Endodermal cell (in vitro differentiated cells): ENCODE measurements at regions not wholly inside any gene's neighbourhood (a gene's known extent, or its start where the extent isn't known, plus 50 kb on each side); places are given as distances from the start of the nearest gene placed in this dataset.

ENCODE experiments used
- DNase-seq: peaks from one replicate; pipeline ENCODE4 v3.0.0-alpha.2; 2017
- H3K27ac ChIP-seq: 2 replicates; pipeline ENCODE4 v1.5.1; 2013; ENCODE audit warnings: mild to moderate bottlenecking, low read depth, low read length, moderate library complexity
- H3K27me3 ChIP-seq: 2 replicates; pipeline ENCODE4 v1.6.1; 2013; ENCODE audit warnings: mild to moderate bottlenecking, low read length, moderate library complexity; ENCODE audit not compliant: insufficient read depth, control insufficient read depth, poor library complexity, severe bottlenecking
- H3K36me3 ChIP-seq: 2 replicates; pipeline ENCODE4 v1.7.0; 2013; ENCODE audit warnings: mild to moderate bottlenecking, low read length, moderate library complexity; ENCODE audit not compliant: control insufficient read depth, insufficient read depth
- H3K4me1 ChIP-seq: one replicate; pipeline ENCODE4 v1.7.0; 2013; ENCODE audit warnings: low read length; ENCODE audit not compliant: control insufficient read depth, insufficient read depth
- H3K4me3 ChIP-seq: 2 replicates; pipeline ENCODE4 v1.5.1; 2013; ENCODE audit warnings: mild to moderate bottlenecking, low read length, moderate library complexity
- H3K9ac ChIP-seq: 2 replicates; pipeline ENCODE4 v1.6.1; 2013; ENCODE audit warnings: mild to moderate bottlenecking, low read length, moderate library complexity; ENCODE audit not compliant: poor library complexity, severe bottlenecking; ENCODE audit errors: extremely low read depth
- H3K9me3 ChIP-seq: 2 replicates; pipeline ENCODE4 v1.6.1; 2013; ENCODE audit warnings: mild to moderate bottlenecking, low read length, moderate library complexity; ENCODE audit not compliant: control insufficient read depth
- H3K27ac Mint-ChIP-seq: 2 replicates; pipeline ENCODE4 v1.8.0; 2020; ENCODE audit warnings: mixed read lengths
- H3K27me3 Mint-ChIP-seq: 2 replicates; pipeline ENCODE4 v1.8.0; 2021; ENCODE audit warnings: mild to moderate bottlenecking, mixed read lengths; ENCODE audit not compliant: insufficient read depth
- H3K36me3 Mint-ChIP-seq: 2 replicates; pipeline ENCODE4 v1.8.0; 2020; ENCODE audit warnings: low read depth, mixed read lengths
- H3K4me1 Mint-ChIP-seq: 2 replicates; pipeline ENCODE4 v1.8.0; 2020; ENCODE audit warnings: mixed read lengths
- H3K4me3 Mint-ChIP-seq: 2 replicates; pipeline ENCODE4 v1.8.0; 2020; ENCODE audit warnings: mild to moderate bottlenecking, moderate library complexity, mixed read lengths
- H3K9me3 Mint-ChIP-seq: 2 replicates; pipeline ENCODE4 v1.8.0; 2020; ENCODE audit warnings: mild to moderate bottlenecking, mixed read lengths
- WGBS, 2 experiments: methylation state at CpG; one replicate each; pipeline versions ENCODE4 v1.1.5 to v1.1.7; 2013; ENCODE audit warnings: missing lambda C conversion rate in 2 of 2, mixed read lengths in 1 of 2; ENCODE audit not compliant: insufficient coverage in 1 of 2, insufficient read length in 1 of 2; 5-methylcytosine and 5-hydroxymethylcytosine counted together
- TF ChIP-seq, protein P1 (sequence below): fragments of 200-600 bp; sonication (generic); conservative IDR thresholded peaks from 2 replicates; pipeline ENCODE4 v1.5.0; 2021; ENCODE audit warnings: antibody characterized with exemption, mild to moderate bottlenecking

DNA sequence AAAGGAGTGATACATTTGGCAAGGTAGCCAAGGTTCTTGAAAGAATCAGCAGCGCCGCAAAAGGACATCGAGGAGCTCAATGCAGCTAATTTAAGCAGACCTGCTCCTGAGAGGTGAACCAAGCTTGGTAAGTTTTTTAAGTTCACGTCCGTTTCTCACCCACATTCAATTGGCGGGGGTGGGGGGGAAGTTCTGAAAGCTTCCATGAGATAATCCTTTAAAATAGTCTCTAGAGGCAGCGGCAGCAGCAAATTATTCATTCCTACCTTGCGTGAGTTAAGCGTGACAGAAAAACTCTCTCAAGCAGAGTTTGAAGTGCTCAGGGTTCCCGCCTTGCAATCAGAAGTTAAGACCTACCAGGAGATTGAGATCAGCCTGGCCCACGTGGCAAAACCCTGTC, 97.3 kb upstream of the NHSL1 start:
- H3K27ac Mint-ChIP-seq: no peak overlapping the region
- no peak for DNase-seq
- no peaks in the 10 kb centered on the region for H3K36me3 ChIP-seq
- H3K9me3 ChIP-seq: no peaks in the 10 kb centered on the region
- 81 to 95% methylated on average over 9 to 11 of the region's 11 CpGs for WGBS, 2 experiments
- no peaks in the 10 kb centered on the region for H3K9me3 Mint-ChIP-seq
- H3K27me3 ChIP-seq: no peaks in the 10 kb centered on the region
- no peaks in the 10 kb centered on the region for H3K36me3 Mint-ChIP-seq
- TF ChIP-seq, protein P1, sequence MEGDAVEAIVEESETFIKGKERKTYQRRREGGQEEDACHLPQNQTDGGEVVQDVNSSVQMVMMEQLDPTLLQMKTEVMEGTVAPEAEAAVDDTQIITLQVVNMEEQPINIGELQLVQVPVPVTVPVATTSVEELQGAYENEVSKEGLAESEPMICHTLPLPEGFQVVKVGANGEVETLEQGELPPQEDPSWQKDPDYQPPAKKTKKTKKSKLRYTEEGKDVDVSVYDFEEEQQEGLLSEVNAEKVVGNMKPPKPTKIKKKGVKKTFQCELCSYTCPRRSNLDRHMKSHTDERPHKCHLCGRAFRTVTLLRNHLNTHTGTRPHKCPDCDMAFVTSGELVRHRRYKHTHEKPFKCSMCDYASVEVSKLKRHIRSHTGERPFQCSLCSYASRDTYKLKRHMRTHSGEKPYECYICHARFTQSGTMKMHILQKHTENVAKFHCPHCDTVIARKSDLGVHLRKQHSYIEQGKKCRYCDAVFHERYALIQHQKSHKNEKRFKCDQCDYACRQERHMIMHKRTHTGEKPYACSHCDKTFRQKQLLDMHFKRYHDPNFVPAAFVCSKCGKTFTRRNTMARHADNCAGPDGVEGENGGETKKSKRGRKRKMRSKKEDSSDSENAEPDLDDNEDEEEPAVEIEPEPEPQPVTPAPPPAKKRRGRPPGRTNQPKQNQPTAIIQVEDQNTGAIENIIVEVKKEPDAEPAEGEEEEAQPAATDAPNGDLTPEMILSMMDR: no peak
- no peak overlapping the region for H3K4me3 ChIP-seq
- H3K27me3 Mint-ChIP-seq: no peaks in the 10 kb centered on the region
- no peak overlapping the region for H3K4me3 Mint-ChIP-seq
- no peak overlapping the region for H3K9ac ChIP-seq
- no peak overlapping the region for H3K27ac ChIP-seq
- no peaks in the 10 kb centered on the region for H3K4me1 ChIP-seq
- peaks cover 19% of the 10 kb centered on the region for H3K4me1 Mint-ChIP-seq

DNA sequence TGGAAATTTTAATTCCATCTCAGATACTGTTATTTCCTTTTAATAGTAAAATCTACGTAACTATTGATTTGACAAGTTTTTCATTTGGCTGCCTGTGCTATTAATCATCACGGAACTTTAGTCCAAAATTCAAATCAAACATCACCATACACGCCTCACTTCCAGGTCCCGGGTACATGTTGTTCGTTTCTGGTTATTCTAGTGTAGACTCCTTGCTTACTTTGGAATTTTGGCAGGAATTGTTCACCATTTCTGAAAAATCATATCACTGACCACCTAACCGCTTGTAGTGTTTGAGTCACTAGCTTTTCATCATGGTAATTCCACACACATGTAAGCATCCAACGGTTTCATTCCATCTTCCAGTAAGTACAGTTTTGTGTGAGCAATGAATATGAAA, 98.0 kb upstream of the NHSL1 start:
- H3K27me3 Mint-ChIP-seq: no peaks in the 10 kb centered on the region
- Histone ChIP-seq H3K9me3 (no peaks in the 10 kb centered on the region), H3K27ac (no peak overlapping the region), H3K4me1 (no peaks in the 10 kb centered on the region), H3K27me3 (no peaks in the 10 kb centered on the region), H3K4me3 (no peak overlapping the region), H3K9ac (no peak overlapping the region), H3K36me3 (no peaks in the 10 kb centered on the region)
- no peaks in the 10 kb centered on the region for H3K36me3 Mint-ChIP-seq
- TF ChIP-seq, protein P1: no peak
- no peak for DNase-seq
- H3K9me3 Mint-ChIP-seq: no peaks in the 10 kb centered on the region
- no peak overlapping the region for H3K4me3 Mint-ChIP-seq
- WGBS, 2 experiments: 94 to 100% methylated on average over 6 to 7 of the region's 7 CpGs
- no peak overlapping the region for H3K27ac Mint-ChIP-seq
- peaks cover 19% of the 10 kb centered on the region for H3K4me1 Mint-ChIP-seq

DNA sequence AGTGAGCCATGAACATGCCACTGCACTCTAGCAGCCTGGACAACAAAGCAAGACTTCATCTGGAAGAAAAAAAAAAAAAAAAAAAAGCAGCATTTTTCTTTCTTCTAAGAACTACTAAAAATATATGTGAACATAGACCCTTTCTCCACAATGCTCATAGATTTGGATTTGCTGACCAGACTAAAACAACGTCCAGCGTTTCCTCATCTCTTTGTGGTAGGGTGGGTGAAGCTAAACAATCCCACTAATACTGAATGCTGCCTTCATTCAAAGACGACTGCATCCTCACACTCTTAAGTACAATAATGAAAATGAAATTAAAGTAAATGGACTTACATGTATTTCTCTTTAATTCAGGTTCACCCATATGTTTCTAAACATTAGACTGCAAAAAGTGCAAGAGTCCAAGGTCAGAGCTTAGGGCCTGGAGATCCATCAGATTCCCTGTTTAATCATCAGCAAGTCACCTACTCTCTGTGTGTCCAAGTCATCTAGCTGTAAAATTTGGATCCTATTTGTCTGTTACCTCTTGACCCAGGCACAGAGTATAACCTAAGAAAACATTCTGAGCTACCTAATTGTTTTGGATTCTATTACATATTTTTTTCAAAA, 99.4 kb upstream of the NHSL1 start:
- no peak overlapping the region for H3K4me3 Mint-ChIP-seq
- H3K9me3 Mint-ChIP-seq: no peaks in the 10 kb centered on the region
- no peak overlapping the region for H3K9ac ChIP-seq
- WGBS, 2 experiments: no CpG with 5 or more reads among the region's 3 CpGs
- TF ChIP-seq, protein P1: no peak
- peaks cover 11% of the 10 kb centered on the region for H3K4me1 Mint-ChIP-seq
- no peak overlapping the region for H3K27ac Mint-ChIP-seq
- H3K36me3 Mint-ChIP-seq: no peaks in the 10 kb centered on the region
- no peaks in the 10 kb centered on the region for H3K4me1 ChIP-seq
- no peak overlapping the region for H3K4me3 ChIP-seq
- no peaks in the 10 kb centered on the region for H3K27me3 Mint-ChIP-seq
- no peaks in the 10 kb centered on the region for H3K36me3 ChIP-seq
- no peak for DNase-seq
- H3K9me3 ChIP-seq: no peaks in the 10 kb centered on the region
- H3K27me3 ChIP-seq: no peaks in the 10 kb centered on the region
- no peak overlapping the region for H3K27ac ChIP-seq
